Breast epithelium (tissue), 4 donors: ENCODE measurements at regions not wholly inside any gene's neighbourhood (a gene's known extent, or its start where the extent isn't known, plus 50 kb on each side); places are given as distances from the start of the nearest gene placed in this dataset.

ENCODE experiments used
- DNase-seq, 2 donors: peaks; one replicate each; pipeline ENCODE4 v3.0.0-alpha.2; 2019; ENCODE audit warnings: low spot score in 2 of 2
- H3K27ac ChIP-seq, 2 donors: fragments of 200-600 bp; sonication (generic) in 1 of 2; one replicate each; pipeline ENCODE4 v1.5.1; 2016 to 2019; ENCODE audit warnings: mild to moderate bottlenecking in 1 of 2
- H3K27me3 ChIP-seq, 2 donors: fragments of 200-600 bp; sonication (generic) in 1 of 2; one replicate each; pipeline versions ENCODE4 v1.5.1 to v1.6.0; 2017 to 2019; ENCODE audit warnings: control low read depth in 1 of 2, mild to moderate bottlenecking in 1 of 2
- H3K36me3 ChIP-seq: fragments of 200-600 bp; one replicate; pipeline ENCODE4 v1.5.1; 2019
- H3K4me1 ChIP-seq, 2 donors: fragments of 200-600 bp; sonication (generic); one replicate each; pipeline ENCODE4 v1.5.1; 2016 to 2019; ENCODE audit warnings: control low read depth in 1 of 2
- H3K4me3 ChIP-seq, 3 donors: fragments of 200-600 bp; sonication (generic); 1 replicate in 2 of 3; 2 replicates in 1 of 3; pipeline ENCODE4 v1.5.1; 2016 to 2019; ENCODE audit warnings: mild to moderate bottlenecking in 3 of 3, moderate library complexity in 2 of 3
- H3K9me3 ChIP-seq, 2 donors: fragments of 200-600 bp; sonication (generic) in 1 of 2; one replicate each; pipeline ENCODE4 v1.5.1; 2016 to 2019; ENCODE audit warnings: control low read depth in 1 of 2
- CTCF ChIP-seq, 3 donors: fragments of 450-650 bp; IDR thresholded peaks; one replicate each; pipeline ENCODE4 v1.5.1; 2016 to 2017; ENCODE audit warnings: antibody characterized with exemption in 3 of 3, mild to moderate bottlenecking in 3 of 3, moderate library complexity in 3 of 3
- POLR2A ChIP-seq: fragments of 450-650 bp; IDR thresholded peaks from one replicate; pipeline ENCODE4 v1.6.1; 2016; ENCODE audit warnings: antibody characterized with exemption, mild to moderate bottlenecking, moderate library complexity
- POLR2AphosphoS5 ChIP-seq, 3 donors: sonication (generic); formaldehyde crosslinking; IDR thresholded peaks; one replicate each; pipeline ENCODE4 v1.6.1; 2017; ENCODE audit warnings: antibody characterized with exemption in 3 of 3
- intact Hi-C: fragments of 100-400 bp; cut with DNase I; formaldehyde crosslinking; loops from one replicate; pipeline ENCODE4 v1.15.1; 2023; ENCODE audit warnings: low total_unique reads

- no peak for DNase-seq
- TF ChIP-seq CTCF (IDR thresholded peaks at IDR 0.05) (no peak), POLR2AphosphoS5 (IDR thresholded peaks at IDR 0.05) (no peak), POLR2A (no peak)
Observed at GRCh38 chr7:7122701-7123281, 59.6 kb upstream of the C1GALT1 start.

GRCh38 chr7:7125963-7126362 lies 56.4 kb upstream of the C1GALT1 start:
- intact Hi-C loops: no loop called here
- Histone ChIP-seq H3K36me3 (no peaks in the 10 kb centered on the region), H3K9me3 (no peaks in the 10 kb centered on the region), H3K4me1 (no peaks in the 10 kb centered on the region), H3K27ac (no peak overlapping the region), H3K4me3 (no peak overlapping the region), H3K27me3 (no peaks in the 10 kb centered on the region)
- DNase-seq: no peak
- TF ChIP-seq POLR2A (no peak), POLR2AphosphoS5 (IDR thresholded peaks at IDR 0.05) (no peak), CTCF (IDR thresholded peaks at IDR 0.05) (no peak)

More at GRCh38 chr7:7122701-7123281, 59.6 kb upstream of the C1GALT1 start:
- no peaks in the 10 kb centered on the region for H3K9me3 ChIP-seq
- no peak overlapping the region for H3K27ac ChIP-seq
- no peaks in the 10 kb centered on the region for H3K27me3 ChIP-seq
- H3K36me3 ChIP-seq: no peaks in the 10 kb centered on the region
- no peak overlapping the region for H3K4me3 ChIP-seq
- H3K4me1 ChIP-seq: no peaks in the 10 kb centered on the region
- intact Hi-C loops: no loop called here

GRCh38 chr7:7127773-7128172 lies 54.6 kb upstream of the C1GALT1 start:
- Histone ChIP-seq H3K27ac (no peak overlapping the region), H3K27me3 (no peaks in the 10 kb centered on the region), H3K9me3 (no peaks in the 10 kb centered on the region), H3K36me3 (no peaks in the 10 kb centered on the region), H3K4me3 (no peak overlapping the region), H3K4me1 (no peaks in the 10 kb centered on the region)
- TF ChIP-seq POLR2AphosphoS5 (IDR thresholded peaks at IDR 0.05) (no peak), CTCF (IDR thresholded peaks at IDR 0.05) (no peak), POLR2A (no peak)
- DNase-seq: no peak
- intact Hi-C loops: no loop called here

- H3K27me3 ChIP-seq: no peaks in the 10 kb centered on the region
- intact Hi-C loops: no loop called here
- DNase-seq: no peak
- H3K36me3 ChIP-seq: no peaks in the 10 kb centered on the region
- H3K4me3 ChIP-seq: no peak overlapping the region
- H3K27ac ChIP-seq: no peak overlapping the region
- no peaks in the 10 kb centered on the region for H3K4me1 ChIP-seq
- TF ChIP-seq POLR2AphosphoS5 (IDR thresholded peaks at IDR 0.05) (no peak), CTCF (IDR thresholded peaks at IDR 0.05) (no peak)
- H3K9me3 ChIP-seq: no peaks in the 10 kb centered on the region
Observed at GRCh38 chr7:7129381-7129780, 53.0 kb upstream of the C1GALT1 start.

GRCh38 chr7:7131273-7131672 lies 51.1 kb upstream of the C1GALT1 start:
- H3K4me1 ChIP-seq: no peaks in the 10 kb centered on the region
- no peaks in the 10 kb centered on the region for H3K9me3 ChIP-seq
- H3K27ac ChIP-seq: no peak overlapping the region
- no peaks in the 10 kb centered on the region for H3K36me3 ChIP-seq
- intact Hi-C loops: no loop called here
- no peak overlapping the region for H3K4me3 ChIP-seq
- TF ChIP-seq POLR2A: no peak
- TF ChIP-seq CTCF (IDR thresholded peaks at IDR 0.05): no peak
- no peak for TF ChIP-seq POLR2AphosphoS5 (IDR thresholded peaks at IDR 0.05)
- DNase-seq: no peak
- no peaks in the 10 kb centered on the region for H3K27me3 ChIP-seq
